H1 (cell line): ENCODE measurements at regions not wholly inside any gene's neighbourhood (a gene's known extent, or its start where the extent isn't known, plus 50 kb on each side); places are given as distances from the start of the nearest gene placed in this dataset.

Experiments
- CTCF ChIA-PET: fragments of 300-600 bp; sonication (Branson Sonifier 250); formaldehyde crosslinking; loops from one replicate; lab custom pipeline; 2021; ENCODE audit not compliant: partially characterized antibody; lab: Charles Lee
- POLR2A ChIA-PET: fragments of 300-600 bp; sonication (Branson Sonifier 250); formaldehyde crosslinking; loops from one replicate; lab custom pipeline; 2021; ENCODE audit warnings: inconsistent platforms; ENCODE audit not compliant: partially characterized antibody; lab: Charles Lee
- DNase-seq, 2 experiments: peaks; one replicate each; pipeline versions ENCODE4 v3.0.0 to v3.0.0-alpha.2; 2010 to 2022; ENCODE audit warnings: low spot score in 2 of 2, low read depth in 1 of 2, mixed read lengths in 1 of 2
- FAIRE-seq: peaks from 2 replicates; lab custom pipeline; 2011; peaks lifted over from hg19 to GRCh38; lab: Jason Lieb, UNC
- H2AFZ ChIP-seq: 2 replicates; pipeline ENCODE4 v1.8.1; 2012; ENCODE audit warnings: low read length, inconsistent platforms
- H2AK5ac ChIP-seq: 2 replicates; pipeline ENCODE4 v1.6.1; 2013; ENCODE audit warnings: low read depth, low read length
- H2BK120ac ChIP-seq: replicated peaks from 2 replicates; pipeline ENCODE3; 2013; ENCODE audit warnings: low read depth, low read length, inconsistent platforms
- H2BK12ac ChIP-seq: 2 replicates; pipeline ENCODE4 v1.6.1; 2013; ENCODE audit warnings: low read depth, low read length
- H2BK15ac ChIP-seq: 2 replicates; pipeline ENCODE4 v1.6.1; 2013; ENCODE audit warnings: low read length
- H2BK20ac ChIP-seq: 2 replicates; pipeline ENCODE4 v1.6.1; 2013; ENCODE audit warnings: low read length
- H2BK5ac ChIP-seq: 2 replicates; pipeline ENCODE4 v1.6.1; 2013; ENCODE audit warnings: low read depth, low read length
- H3K14ac ChIP-seq: 2 replicates; pipeline ENCODE4 v1.6.1; 2013; ENCODE audit warnings: inconsistent platforms; ENCODE audit not compliant: insufficient read length
- H3K18ac ChIP-seq: 2 replicates; pipeline ENCODE4 v1.6.1; 2013; ENCODE audit warnings: low read length; ENCODE audit errors: extremely low read depth
- H3K23ac ChIP-seq: 2 replicates; pipeline ENCODE4 v1.6.1; 2013; ENCODE audit warnings: inconsistent platforms; ENCODE audit not compliant: insufficient read length
- H3K23me2 ChIP-seq: 2 replicates; pipeline ENCODE4 v1.6.1; 2013; ENCODE audit warnings: low read depth, low read length
- H3K27ac ChIP-seq: 2 replicates; pipeline ENCODE4 v1.6.1; 2011; ENCODE audit warnings: low read depth, low read length, inconsistent platforms
- H3K27me3 ChIP-seq, 4 experiments: replicated peaks in 1 of 4; 1 replicate in 1 of 4; 2 replicates in 3 of 4; pipeline versions ENCODE4 v1.6.1 to v1.8.1; 2011 to 2013; ENCODE audit warnings: low read length in 3 of 4, mild to moderate bottlenecking in 3 of 4, inconsistent platforms in 2 of 4, mixed read lengths in 2 of 4, moderate library complexity in 1 of 4; ENCODE audit not compliant: control insufficient read depth in 3 of 4, insufficient read depth in 3 of 4; ENCODE audit errors: extremely low read depth in 1 of 4
- H3K36me3 ChIP-seq, 4 experiments: 2 replicates each; pipeline versions ENCODE4 v1.6.1 to v1.8.1; 2011 to 2013; ENCODE audit warnings: mild to moderate bottlenecking in 4 of 4, low read length in 3 of 4, moderate library complexity in 2 of 4, control low read depth in 1 of 4, inconsistent platforms in 1 of 4; ENCODE audit not compliant: insufficient read depth in 4 of 4, control insufficient read depth in 2 of 4
- H3K4ac ChIP-seq: replicated peaks from 2 replicates; pipeline ENCODE3; 2013; ENCODE audit warnings: low read length, low read depth, mixed read lengths, inconsistent platforms; ENCODE audit not compliant: insufficient read length
- H3K4me1 ChIP-seq, 4 experiments: replicated peaks in 1 of 4; 1 replicate in 1 of 4; 2 replicates in 3 of 4; pipeline versions ENCODE4 v1.6.1 to v1.8.1; 2011 to 2013; ENCODE audit warnings: low read length in 3 of 4, inconsistent platforms in 2 of 4, mixed read lengths in 1 of 4; ENCODE audit not compliant: insufficient read depth in 4 of 4, control insufficient read depth in 3 of 4
- H3K4me2 ChIP-seq, 2 experiments: 2 replicates each; pipeline versions ENCODE4 v1.6.1 to v1.8.1; 2011 to 2013; ENCODE audit warnings: low read depth in 2 of 2, low read length in 2 of 2, control low read depth in 1 of 2, inconsistent platforms in 1 of 2, mild to moderate bottlenecking in 1 of 2; ENCODE audit not compliant: insufficient read depth in 1 of 2
- H3K4me3 ChIP-seq, 4 experiments: fragments of 200-600, 300-600 bp in 1 of 4; sonication (generic), shearing (Covaris generic), sonication (Bioruptor Twin) in 1 of 4; 2 replicates each; pipeline versions ENCODE4 v1.5.1 to v1.8.1; 2011 to 2016; ENCODE audit warnings: low read length in 4 of 4, low read depth in 3 of 4, control low read depth in 2 of 4, inconsistent platforms in 2 of 4, mild to moderate bottlenecking in 2 of 4, mixed read lengths in 1 of 4, moderate library complexity in 1 of 4; ENCODE audit not compliant: insufficient read depth in 2 of 4; ENCODE audit errors: extremely low read depth in 1 of 4
- H3K56ac ChIP-seq: replicated peaks from 2 replicates; pipeline ENCODE3; 2013; ENCODE audit warnings: low read depth, mild to moderate bottlenecking, mixed read lengths, low read length, inconsistent platforms; ENCODE audit not compliant: insufficient read length
- H3K79me1 ChIP-seq: 2 replicates; pipeline ENCODE4 v1.6.1; 2013; ENCODE audit warnings: low read depth, low read length, control low read depth
- H3K79me2 ChIP-seq, 2 experiments: 2 replicates each; pipeline versions ENCODE4 v1.6.1 to v1.8.1; 2012 to 2013; ENCODE audit warnings: low read length in 2 of 2, mild to moderate bottlenecking in 2 of 2, inconsistent platforms in 1 of 2; ENCODE audit not compliant: insufficient read depth in 2 of 2, control insufficient read depth in 1 of 2
- H3K9ac ChIP-seq, 4 experiments: replicated peaks in 1 of 4; 1 replicate in 1 of 4; 2 replicates in 3 of 4; pipeline versions ENCODE4 v1.6.1 to v1.8.1; 2011 to 2013; ENCODE audit warnings: low read depth in 3 of 4, low read length in 3 of 4, control low read depth in 2 of 4, mild to moderate bottlenecking in 2 of 4, moderate library complexity in 2 of 4, inconsistent platforms in 1 of 4; ENCODE audit errors: extremely low read depth in 1 of 4
- H3K9me3 ChIP-seq, 2 experiments: 2 replicates each; pipeline versions ENCODE4 v1.6.1 to v1.8.1; 2012 to 2013; ENCODE audit warnings: mild to moderate bottlenecking in 2 of 2, moderate library complexity in 2 of 2, control low read depth in 1 of 2, inconsistent platforms in 1 of 2, low read depth in 1 of 2, low read length in 1 of 2, mixed read lengths in 1 of 2; ENCODE audit not compliant: insufficient read depth in 2 of 2
- H4K20me1 ChIP-seq, 2 experiments: replicated peaks in 1 of 2; 2 replicates each; pipeline versions ENCODE3 to v1.8.1; 2011 to 2013; ENCODE audit warnings: inconsistent platforms in 2 of 2, low read length in 2 of 2, mild to moderate bottlenecking in 1 of 2; ENCODE audit not compliant: insufficient read depth in 2 of 2, control insufficient read depth in 1 of 2
- H4K5ac ChIP-seq: 2 replicates; pipeline ENCODE4 v1.6.1; 2013; ENCODE audit warnings: low read length, low read depth, mixed read lengths, inconsistent platforms; ENCODE audit not compliant: insufficient read length
- H4K8ac ChIP-seq: 2 replicates; pipeline ENCODE4 v1.8.0; 2013; ENCODE audit warnings: mild to moderate bottlenecking, moderate library complexity, low read length, inconsistent platforms; ENCODE audit not compliant: insufficient read depth; ENCODE audit errors: extremely low read depth
- H4K91ac ChIP-seq: replicated peaks from 2 replicates; pipeline ENCODE3; 2013; ENCODE audit warnings: low read length, mixed read lengths, inconsistent platforms; ENCODE audit not compliant: insufficient read length
- ASH2L ChIP-seq: fragments of 200-600, 300-600 bp; sonication (generic); IDR thresholded peaks from one replicate; pipeline ENCODE4 v1.7.1; 2017; ENCODE audit warnings: low read length
- BACH1 ChIP-seq: IDR thresholded peaks from 2 replicates; pipeline ENCODE4 v1.6.1; 2012; ENCODE audit warnings: low read length, improper control_type of control experiment
- HDAC2 ChIP-seq, 2 experiments: fragments of 300-600 bp in 1 of 2; sonication (generic) in 1 of 2; IDR thresholded peaks; 2 replicates each; pipeline ENCODE4 v1.6.1; 2011 to 2012; ENCODE audit warnings: low read depth in 2 of 2, low read length in 2 of 2, mild to moderate bottlenecking in 2 of 2, moderate library complexity in 2 of 2, borderline replicate concordance in 1 of 2, inconsistent platforms in 1 of 2
- JUN ChIP-seq: IDR thresholded peaks from 2 replicates; pipeline ENCODE4 v1.6.1; 2011; ENCODE audit warnings: low read depth, mild to moderate bottlenecking, improper control_type of control experiment, low read length
- PHF8 ChIP-seq: fragments of 200-600 bp; sonication (generic); conservative IDR thresholded peaks from 2 replicates; pipeline ENCODE4 v1.7.1; 2012; ENCODE audit warnings: low read depth, mild to moderate bottlenecking, inconsistent platforms, low read length, moderate library complexity
- POLR2AphosphoS5 ChIP-seq: IDR thresholded peaks from 2 replicates; pipeline ENCODE4 v1.6.1; 2011; ENCODE audit warnings: low read depth, low read length
- SIX5 ChIP-seq: IDR thresholded peaks from 2 replicates; pipeline ENCODE4 v1.6.1; 2011; ENCODE audit warnings: mild to moderate bottlenecking, low read depth, low read length
- SP4 ChIP-seq: IDR thresholded peaks from 2 replicates; pipeline ENCODE4 v1.6.1; 2012; ENCODE audit warnings: low read length, inconsistent platforms
- TAF1 ChIP-seq: IDR thresholded peaks from 2 replicates; pipeline ENCODE4 v1.6.1; 2011; ENCODE audit warnings: mild to moderate bottlenecking, low read depth, low read length
- TAF7 ChIP-seq: optimal IDR thresholded peaks from 2 replicates; pipeline ENCODE3; 2011; ENCODE audit warnings: low read depth, mild to moderate bottlenecking, inconsistent platforms, low read length, moderate library complexity, borderline replicate concordance
- ZNF274 ChIP-seq: IDR thresholded peaks from 2 replicates; pipeline ENCODE4 v1.7.0; 2012; ENCODE audit warnings: low read length, borderline replicate concordance; ENCODE audit errors: extremely low read depth
- WGBS, 2 experiments: shearing (Covaris generic) in 1 of 2; methylation state at CpG; one replicate each; pipeline versions ENCODE4 v1.1.6 to v1.1.7; 2013 to 2015; ENCODE audit warnings: low lambda C conversion rate in 2 of 2, mixed read lengths in 2 of 2, inconsistent platforms in 1 of 2, low coverage in 1 of 2, missing lambda C conversion rate in 1 of 2; ENCODE audit not compliant: insufficient replicate concordance in 2 of 2, insufficient coverage in 1 of 2, insufficient read length in 1 of 2; ENCODE audit errors: extremely low coverage in 1 of 2, missing lambda C conversion rate in 1 of 2; 5-methylcytosine and 5-hydroxymethylcytosine counted together
- TF ChIP-seq, protein P1 (sequence below), 3 experiments: IDR thresholded peaks; 1 replicate in 2 of 3; 2 replicates in 1 of 3; pipeline versions ENCODE4 v1.5.1 to v1.6.1; 2011; ENCODE audit warnings: low read length in 3 of 3, mild to moderate bottlenecking in 3 of 3, inconsistent platforms in 2 of 3, low read depth in 1 of 3, moderate library complexity in 1 of 3; ENCODE audit not compliant: insufficient read depth in 1 of 3; ENCODE audit errors: control extremely low read depth in 1 of 3

GRCh38 chr14:27553790-27554189 lies 956.0 kb upstream of the NOVA1 start:
- Histone ChIP-seq H3K23me2 (no peaks in the 10 kb centered on the region), H3K27me3 (no peaks in the 10 kb centered on the region), H3K4me1 (no peaks in the 10 kb centered on the region), H4K8ac (no peak overlapping the region), H4K20me1 (no peaks in the 10 kb centered on the region), H2BK20ac (no peak overlapping the region), H3K23ac (no peak overlapping the region), H3K4me3 (no peak overlapping the region), H4K91ac (no peak overlapping the region), H3K9ac (no peak overlapping the region), H3K79me2 (no peaks in the 10 kb centered on the region), H2AFZ (no peak overlapping the region), H3K4me2 (no peak overlapping the region), H3K4ac (no peak overlapping the region), H3K18ac (no peak overlapping the region), H3K9me3 (peaks cover 7 to 8% of the 10 kb centered on the region in 2 experiments; a peak in 3 of 4 replicates), H3K56ac (no peak overlapping the region), H3K36me3 (no peaks in the 10 kb centered on the region), H3K79me1 (no peaks in the 10 kb centered on the region), H2AK5ac (no peak overlapping the region), H3K27ac (no peak overlapping the region), H3K14ac (no peak overlapping the region), H2BK12ac (no peak overlapping the region), H2BK5ac (no peak overlapping the region), H2BK15ac (no peak overlapping the region), H2BK120ac (no peak overlapping the region), H4K5ac (no peak overlapping the region)
- 62% methylated on average over 2 of the region's 2 CpGs; no CpG with 5 or more reads in 1 of the 2 experiments for WGBS, 2 experiments
- CTCF ChIA-PET, result interaction anchor here (0.8 kb wide), 1 partner anchor 45 kb away, joined by 3 read pairs; no protein-coding TSS in a partner anchor
- POLR2A ChIA-PET, result interaction anchor here (0.6 kb wide), 1 partner anchor 1369 kb away, joined by 4 read pairs; no protein-coding TSS in a partner anchor
- FAIRE-seq (peak; percentile 42), DNase-seq (no peak)
- TF ChIP-seq HDAC2 (IDR thresholded peaks at IDR 0.05; ENCODE audit: borderline replicate concordance in 1 of 2, low read depth in 2 of 2, low read length in 2 of 2), result no peak
- no peak for TF ChIP-seq SIX5
- no peak for TF ChIP-seq SP4
- TF ChIP-seq, protein P1, sequence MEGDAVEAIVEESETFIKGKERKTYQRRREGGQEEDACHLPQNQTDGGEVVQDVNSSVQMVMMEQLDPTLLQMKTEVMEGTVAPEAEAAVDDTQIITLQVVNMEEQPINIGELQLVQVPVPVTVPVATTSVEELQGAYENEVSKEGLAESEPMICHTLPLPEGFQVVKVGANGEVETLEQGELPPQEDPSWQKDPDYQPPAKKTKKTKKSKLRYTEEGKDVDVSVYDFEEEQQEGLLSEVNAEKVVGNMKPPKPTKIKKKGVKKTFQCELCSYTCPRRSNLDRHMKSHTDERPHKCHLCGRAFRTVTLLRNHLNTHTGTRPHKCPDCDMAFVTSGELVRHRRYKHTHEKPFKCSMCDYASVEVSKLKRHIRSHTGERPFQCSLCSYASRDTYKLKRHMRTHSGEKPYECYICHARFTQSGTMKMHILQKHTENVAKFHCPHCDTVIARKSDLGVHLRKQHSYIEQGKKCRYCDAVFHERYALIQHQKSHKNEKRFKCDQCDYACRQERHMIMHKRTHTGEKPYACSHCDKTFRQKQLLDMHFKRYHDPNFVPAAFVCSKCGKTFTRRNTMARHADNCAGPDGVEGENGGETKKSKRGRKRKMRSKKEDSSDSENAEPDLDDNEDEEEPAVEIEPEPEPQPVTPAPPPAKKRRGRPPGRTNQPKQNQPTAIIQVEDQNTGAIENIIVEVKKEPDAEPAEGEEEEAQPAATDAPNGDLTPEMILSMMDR (IDR thresholded peaks at IDR 0.05; ENCODE audit: control extremely low read depth in 1 of 3, insufficient read depth in 1 of 3, low read depth in 1 of 3, low read length in 3 of 3), result peak in 2 of 3 experiments; percentile 23 to 31; a peak in 2 of 4 replicates
- TF ChIP-seq JUN, result no peak
- no peak for TF ChIP-seq ASH2L
- no peak for TF ChIP-seq ZNF274
- TF ChIP-seq PHF8, result no peak
- no peak for TF ChIP-seq TAF1
- TF ChIP-seq TAF7, result no peak
- no peak for TF ChIP-seq BACH1
- TF ChIP-seq POLR2AphosphoS5, result no peak
